ENCODE measurements at regions not wholly inside any gene's neighbourhood (a gene's known extent, or its start where the extent isn't known, plus 50 kb on each side); places are given as distances from the start of the nearest gene placed in this dataset.

GRCh38 chr6:133680994-133681393 lies 207.9 kb upstream of the TCF21 start (continued):
- TF ChIP-seq ZNF687 (IDR thresholded peaks at IDR 0.05), result no peak
- TF ChIP-seq SKIL (IDR thresholded peaks at IDR 0.05; ENCODE audit: low read depth, poor library complexity, severe bottlenecking), result no peak
- no peak for TF ChIP-seq POLR2A (IDR thresholded peaks at IDR 0.05; ENCODE audit: low read depth, low read length)
- no peak for TF ChIP-seq SMAD5 (IDR thresholded peaks at IDR 0.05; ENCODE audit: low read depth)

GRCh38 chr6:133681891-133682290 lies 207.0 kb upstream of the TCF21 start:
- ATAC-seq (no peak), FAIRE-seq (no peak), DNase-seq (ENCODE audit: low read depth, low spot score) (no peak)
- no peak overlapping the region for H3K4me2 ChIP-seq (ENCODE audit: control insufficient read depth, insufficient read depth)
- in situ Hi-C loops (cut with MboI), result no loop called here
- ChIA-PET SMC1A (ENCODE audit: uncharacterized antibody, unreplicated experiment) (no interaction called here), POLR2A (no interaction called here), RAD21 (ENCODE audit: unreplicated experiment) (no interaction called here), CTCF (interaction anchor here (0.8 kb wide), 1 partner anchor 241 kb away, joined by 5 read pairs; no protein-coding TSS in a partner anchor)
- no peaks in the 10 kb centered on the region for H3K4me1 ChIP-seq (ENCODE audit: control insufficient read depth, insufficient read depth, low read length)
- WGBS (ENCODE audit: insufficient coverage, insufficient replicate concordance, low lambda C conversion rate, missing lambda C conversion rate), result 21% methylated on average over 2 of the region's 2 CpGs
- no peak overlapping the region for H2AFZ ChIP-seq (ENCODE audit: control insufficient read depth, low read depth, low read length)
- no TSS peak for BruUV-seq (replicated peaks)
- no peaks in the 10 kb centered on the region for H4K20me1 ChIP-seq (ENCODE audit: control insufficient read depth, insufficient read depth)
- no peaks in the 10 kb centered on the region for H3K79me2 ChIP-seq (ENCODE audit: control insufficient read depth, insufficient read depth, low read length)
- no peak overlapping the region for H3K9ac ChIP-seq (ENCODE audit: control insufficient read depth, insufficient read depth, low read length)
- H3K27me3 ChIP-seq (replicated peaks in 1 of 2; ENCODE audit: control insufficient read depth in 2 of 2, insufficient read depth in 2 of 2, low read length in 1 of 2), result no peaks in the 10 kb centered on the region
- no peak overlapping the region for H3K4me3 ChIP-seq
- intact Hi-C loops (cut with micrococcal nuclease; ENCODE audit: unreplicated experiment), result no loop called here
- no peak overlapping the region for H3K27ac ChIP-seq (ENCODE audit: control insufficient read depth, insufficient read depth)
- no peaks in the 10 kb centered on the region for H3K9me3 ChIP-seq (replicated peaks; ENCODE audit: control insufficient read depth, insufficient read depth, low read length)
- TF ChIP-seq CBX3 (IDR thresholded peaks at IDR 0.05; ENCODE audit: borderline replicate concordance, low read depth) (no peak), BHLHE40 (IDR thresholded peaks at IDR 0.05; ENCODE audit: borderline replicate concordance in 1 of 2, low read depth in 2 of 2, low read length in 1 of 2) (no peak), JUNB (IDR thresholded peaks at IDR 0.05) (no peak), FOXM1 (IDR thresholded peaks at IDR 0.05; ENCODE audit: low read depth, low read length) (no peak), ZNF384 (IDR thresholded peaks at IDR 0.05; ENCODE audit: borderline replicate concordance, low read depth, low read length) (no peak), PAX8 (IDR thresholded peaks at IDR 0.05) (no peak), IKZF2 (IDR thresholded peaks at IDR 0.05) (no peak), CBFB (IDR thresholded peaks at IDR 0.05; ENCODE audit: low read depth) (no peak), RB1 (IDR thresholded peaks at IDR 0.05; ENCODE audit: borderline replicate concordance) (no peak), IRF3 (IDR thresholded peaks at IDR 0.05) (no peak), RFX5 (IDR thresholded peaks at IDR 0.05; ENCODE audit: low read depth, low read length) (no peak), JUND (IDR thresholded peaks at IDR 0.05; ENCODE audit: low read depth, low read length) (no peak), SPI1 (IDR thresholded peaks at IDR 0.05; ENCODE audit: borderline replicate concordance, insufficient read depth, low read depth, low read length) (no peak)
- H3K36me3 ChIP-seq (ENCODE audit: control insufficient read depth in 2 of 2, insufficient read depth in 2 of 2, low read length in 1 of 2), result no peaks in the 10 kb centered on the region
